Testis (tissue), 2 donors: ENCODE measurements at regions not wholly inside any gene's neighbourhood (a gene's known extent, or its start where the extent isn't known, plus 50 kb on each side); places are given as distances from the start of the nearest gene placed in this dataset.
A peak's percentile ranks its signal among the peaks of the same experiment; 100 is the strongest.

ENCODE experiments used
- DNase-seq: peaks from one replicate; pipeline ENCODE4 v3.0.0-alpha.2; 2019
- H3K27ac ChIP-seq, 2 donors: fragments of 200-600 bp; sonication (generic); one replicate each; pipeline ENCODE4 v1.5.1; 2019
- H3K27me3 ChIP-seq: fragments of 200-600 bp; sonication (generic); one replicate; pipeline ENCODE4 v1.5.1; 2019
- H3K36me3 ChIP-seq: fragments of 200-600 bp; sonication (generic); one replicate; pipeline ENCODE4 v1.5.1; 2017; ENCODE audit warnings: low read depth; ENCODE audit errors: missing control alignments
- H3K4me1 ChIP-seq: fragments of 200-600 bp; sonication (generic); one replicate; pipeline ENCODE4 v1.5.1; 2019
- H3K4me3 ChIP-seq, 2 donors: fragments of 200-600 bp; sonication (generic); one replicate each; pipeline ENCODE4 v1.5.1; 2017 to 2019
- H3K9me3 ChIP-seq: fragments of 200-600 bp; sonication (generic); one replicate; pipeline ENCODE4 v1.5.1; 2017
- POLR2A ChIP-seq: fragments of 450-650 bp; IDR thresholded peaks from one replicate; pipeline ENCODE4 v1.6.1; 2017; ENCODE audit warnings: antibody characterized with exemption, mild to moderate bottlenecking, moderate library complexity
- WGBS, 2 donors: methylation state at CpG; one replicate each; pipeline ENCODE4 v1.1.5; 2018; 5-methylcytosine and 5-hydroxymethylcytosine counted together
- intact Hi-C: fragments of 100-400 bp; cut with DNase I; formaldehyde crosslinking; loops from one replicate; pipeline ENCODE4 v1.15.1; 2023; ENCODE audit warnings: low total_unique reads
- TF ChIP-seq, protein P1 (sequence below), 3 experiments: fragments of 450-650 bp in 2 of 3; fragments of 200-600 bp in 1 of 3; sonication (generic) in 1 of 3; IDR thresholded peaks; one replicate each; pipeline ENCODE4 v1.5.1; 2016 to 2019; ENCODE audit warnings: antibody characterized with exemption in 3 of 3, mild to moderate bottlenecking in 2 of 3, moderate library complexity in 1 of 3

DNA sequence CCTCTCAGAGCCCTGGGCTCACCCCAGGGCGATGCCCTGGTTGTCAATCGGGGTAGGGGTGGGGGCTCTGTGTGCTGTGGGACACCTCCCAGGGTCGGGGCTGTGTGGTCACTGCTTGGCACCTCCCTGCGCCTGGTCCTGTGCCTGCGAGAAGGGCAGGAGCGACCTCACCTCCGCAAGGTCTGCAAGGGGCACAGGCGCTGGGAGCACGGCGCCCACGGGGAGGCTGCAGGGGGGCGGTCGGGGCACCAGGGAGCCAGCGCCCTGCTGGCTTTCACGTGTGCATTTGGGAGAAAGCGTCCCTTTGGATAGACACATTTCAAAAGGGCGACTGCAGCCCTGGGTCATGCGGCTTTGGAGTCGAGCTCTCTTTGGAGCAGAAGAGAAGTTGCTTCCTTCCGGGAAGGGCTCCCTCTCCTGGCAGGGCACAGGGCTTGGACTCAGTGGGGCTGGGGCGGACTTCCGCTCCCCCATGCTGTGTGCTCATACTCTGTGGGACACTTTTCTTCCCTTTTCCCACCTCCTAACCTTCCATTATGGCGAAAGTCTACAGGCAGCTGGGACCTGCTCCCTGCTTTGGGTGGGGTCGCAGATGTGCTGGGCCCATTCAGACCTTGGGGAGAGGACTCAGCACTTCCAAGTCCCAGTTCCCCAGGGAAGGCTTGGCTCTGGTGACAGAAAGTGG, 52.9 kb upstream of the SLC28A3 start:
- Histone ChIP-seq H3K27me3 (no peaks in the 10 kb centered on the region), H3K36me3 (no peaks in the 10 kb centered on the region), H3K27ac (no peak overlapping the region), H3K9me3 (no peaks in the 10 kb centered on the region), H3K4me1 (peaks cover 6% of the 10 kb centered on the region), H3K4me3 (peak overlapping the region in 1 of 2 donors; percentile 26)
- intact Hi-C loops: no loop called here
- TF ChIP-seq, protein P1, sequence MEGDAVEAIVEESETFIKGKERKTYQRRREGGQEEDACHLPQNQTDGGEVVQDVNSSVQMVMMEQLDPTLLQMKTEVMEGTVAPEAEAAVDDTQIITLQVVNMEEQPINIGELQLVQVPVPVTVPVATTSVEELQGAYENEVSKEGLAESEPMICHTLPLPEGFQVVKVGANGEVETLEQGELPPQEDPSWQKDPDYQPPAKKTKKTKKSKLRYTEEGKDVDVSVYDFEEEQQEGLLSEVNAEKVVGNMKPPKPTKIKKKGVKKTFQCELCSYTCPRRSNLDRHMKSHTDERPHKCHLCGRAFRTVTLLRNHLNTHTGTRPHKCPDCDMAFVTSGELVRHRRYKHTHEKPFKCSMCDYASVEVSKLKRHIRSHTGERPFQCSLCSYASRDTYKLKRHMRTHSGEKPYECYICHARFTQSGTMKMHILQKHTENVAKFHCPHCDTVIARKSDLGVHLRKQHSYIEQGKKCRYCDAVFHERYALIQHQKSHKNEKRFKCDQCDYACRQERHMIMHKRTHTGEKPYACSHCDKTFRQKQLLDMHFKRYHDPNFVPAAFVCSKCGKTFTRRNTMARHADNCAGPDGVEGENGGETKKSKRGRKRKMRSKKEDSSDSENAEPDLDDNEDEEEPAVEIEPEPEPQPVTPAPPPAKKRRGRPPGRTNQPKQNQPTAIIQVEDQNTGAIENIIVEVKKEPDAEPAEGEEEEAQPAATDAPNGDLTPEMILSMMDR (IDR thresholded peaks at IDR 0.05): no peak
- no peak for TF ChIP-seq POLR2A
- DNase-seq: no peak
- 52 to 85% methylated on average over 19 to 24 of the region's 24 CpGs for WGBS, 2 donors

DNA sequence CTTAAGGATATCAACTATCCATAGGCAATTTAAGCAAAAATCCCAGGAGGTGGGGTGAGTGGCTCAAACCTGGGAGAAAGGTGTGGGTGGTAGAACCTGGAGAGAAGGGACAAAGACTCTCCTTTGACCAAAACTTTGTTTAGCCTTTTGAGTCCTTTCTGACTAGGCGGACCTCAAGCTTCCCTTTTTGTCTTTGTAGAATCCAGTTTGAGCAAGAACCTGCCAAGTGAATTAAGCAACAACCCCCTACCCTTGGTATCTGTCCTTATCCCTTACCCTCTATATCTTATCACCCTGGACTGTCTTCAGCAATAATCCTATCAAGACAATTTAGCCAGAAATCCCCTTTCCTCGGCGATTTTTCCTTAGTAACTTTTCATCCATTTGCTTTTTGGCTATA, 53.5 kb upstream of the SLC28A3 start:
- no peaks in the 10 kb centered on the region for H3K36me3 ChIP-seq
- H3K4me3 ChIP-seq: no peak overlapping the region
- no peak for DNase-seq
- no peaks in the 10 kb centered on the region for H3K27me3 ChIP-seq
- H3K4me1 ChIP-seq: peaks cover 6% of the 10 kb centered on the region
- TF ChIP-seq, protein P1 (IDR thresholded peaks at IDR 0.05): no peak
- TF ChIP-seq POLR2A: no peak
- intact Hi-C loops: no loop called here
- no peak overlapping the region for H3K27ac ChIP-seq
- H3K9me3 ChIP-seq: no peaks in the 10 kb centered on the region
- 60 to 74% methylated on average over 3 of the region's 3 CpGs for WGBS, 2 donors

DNA sequence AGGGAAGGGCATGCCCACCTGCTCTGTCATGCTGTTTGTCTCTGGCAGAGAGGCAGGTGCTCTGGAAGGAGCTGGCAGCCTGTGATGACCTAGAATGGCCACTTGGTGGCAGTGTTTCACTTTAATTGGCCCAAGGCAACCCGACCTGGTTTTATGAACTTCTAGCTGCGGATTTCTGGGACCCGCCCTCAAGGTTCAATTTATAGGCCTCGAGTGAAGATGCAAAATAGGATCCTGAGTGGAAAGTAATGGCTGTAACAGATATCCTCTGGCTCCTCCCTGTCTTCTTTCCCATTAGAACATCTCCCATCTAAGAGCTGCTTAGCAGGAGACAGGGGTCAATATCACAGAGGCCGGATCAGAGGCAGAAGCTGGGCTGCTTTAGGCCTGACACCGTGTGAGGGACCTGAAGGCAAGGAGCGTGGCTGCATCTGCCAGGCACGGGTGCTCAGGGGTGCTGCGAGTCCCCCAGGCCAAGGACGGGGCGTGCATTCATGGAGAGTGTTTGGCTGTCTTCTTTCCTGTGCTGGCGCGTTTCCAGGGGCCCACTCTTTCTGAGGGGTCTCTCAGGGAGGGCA, 56.7 kb upstream of the SLC28A3 start:
- 32 to 40% methylated on average over 7 to 13 of the region's 13 CpGs for WGBS, 2 donors
- H3K9me3 ChIP-seq: no peaks in the 10 kb centered on the region
- intact Hi-C loops: no loop called here

DNA sequence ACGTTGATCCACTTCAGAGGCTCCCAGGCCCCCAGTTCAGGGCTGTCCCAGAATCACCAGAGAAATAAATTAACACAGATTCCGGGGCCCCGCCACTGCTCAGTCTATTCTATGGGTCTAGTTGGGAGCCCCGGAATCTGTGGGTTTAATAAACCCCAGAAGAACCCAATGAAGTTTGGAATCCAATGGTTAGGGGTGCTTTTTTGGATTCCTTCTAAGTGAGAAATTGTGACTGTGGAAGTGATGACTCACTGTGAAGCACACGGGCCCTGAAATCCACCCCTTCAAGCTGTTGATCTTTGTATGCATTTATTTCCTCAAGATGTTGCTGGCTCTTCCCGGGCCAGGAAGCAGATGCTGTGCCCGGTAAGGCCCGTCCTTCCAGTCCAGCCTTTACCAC, 57.3 kb upstream of the SLC28A3 start:
- TF ChIP-seq, protein P1 (IDR thresholded peaks at IDR 0.05): no peak
- no peak for TF ChIP-seq POLR2A
- intact Hi-C loops: no loop called here

More for the DNA sequence above, 56.7 kb upstream of the SLC28A3 start:
- Histone ChIP-seq H3K27ac (no peak overlapping the region), H3K4me1 (no peaks in the 10 kb centered on the region), H3K27me3 (no peaks in the 10 kb centered on the region), H3K36me3 (no peaks in the 10 kb centered on the region), H3K4me3 (no peak overlapping the region)
- DNase-seq: peak; percentile 88
- no peak for TF ChIP-seq POLR2A
- TF ChIP-seq, protein P1 (IDR thresholded peaks at IDR 0.05): peak; percentile 77 to 96 (median 82)

DNA sequence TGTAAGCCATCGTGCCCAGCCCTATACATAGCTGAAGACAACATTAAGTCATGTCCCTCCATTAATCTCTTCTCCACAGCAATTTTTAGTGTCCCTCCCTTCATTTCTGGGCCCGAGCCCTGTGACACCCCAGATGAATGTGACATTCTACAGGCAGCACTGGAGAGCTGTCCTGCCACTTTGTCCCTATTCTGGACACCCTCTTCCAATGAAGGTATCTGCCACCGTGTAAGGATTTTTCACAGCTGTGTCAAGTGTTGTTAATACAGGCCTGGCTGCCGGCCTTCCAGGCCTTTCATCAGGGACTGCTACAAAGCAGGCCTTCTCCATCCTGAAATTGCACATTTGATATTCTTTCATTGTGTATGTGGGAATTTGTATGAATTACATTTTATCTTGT, 62.0 kb upstream of the SLC28A3 start:
- H3K4me1 ChIP-seq: no peaks in the 10 kb centered on the region
- no peak overlapping the region for H3K4me3 ChIP-seq
- no peak for DNase-seq
- no peaks in the 10 kb centered on the region for H3K9me3 ChIP-seq
- intact Hi-C loops: no loop called here
- H3K27ac ChIP-seq: no peak overlapping the region
- H3K36me3 ChIP-seq: no peaks in the 10 kb centered on the region
- WGBS, 2 donors: 95 to 100% methylated on average over 4 of the region's 4 CpGs
- TF ChIP-seq POLR2A: no peak
- TF ChIP-seq, protein P1 (IDR thresholded peaks at IDR 0.05): no peak
- no peaks in the 10 kb centered on the region for H3K27me3 ChIP-seq

More for the DNA sequence above, 57.3 kb upstream of the SLC28A3 start:
- Histone ChIP-seq H3K27me3 (no peaks in the 10 kb centered on the region), H3K4me1 (no peaks in the 10 kb centered on the region), H3K9me3 (no peaks in the 10 kb centered on the region), H3K36me3 (no peaks in the 10 kb centered on the region), H3K27ac (no peak overlapping the region), H3K4me3 (no peak overlapping the region)
- 52 to 74% methylated on average over 6 to 8 of the region's 8 CpGs for WGBS, 2 donors
- DNase-seq: no peak
